Cardiac fibroblast (primary cell): ENCODE measurements at regions not wholly inside any gene's neighbourhood (a gene's known extent, or its start where the extent isn't known, plus 50 kb on each side); places are given as distances from the start of the nearest gene placed in this dataset.

Source experiments
- DNase-seq, 2 donors: peaks; one replicate each; pipeline versions ENCODE4 v3.0.0 to v3.0.0-alpha.2; 2010; ENCODE audit warnings: low read depth in 2 of 2
- H3K4me3 ChIP-seq, 2 donors: replicated peaks in 1 of 2; 1 replicate in 1 of 2; 2 replicates in 1 of 2; pipeline ENCODE4 v1.5.1; 2011; ENCODE audit warnings: low read depth in 2 of 2, low read length in 2 of 2, mild to moderate bottlenecking in 2 of 2, moderate library complexity in 1 of 2
- CTCF ChIP-seq: IDR thresholded peaks from one replicate; pipeline ENCODE4 v1.5.1; 2011; ENCODE audit warnings: low read depth, mild to moderate bottlenecking, low read length, inconsistent platforms

- H3K4me3 ChIP-seq, result no peak overlapping the region
- TF ChIP-seq CTCF, result no peak
- peak in 1 of 2 donors; percentile 25 for DNase-seq
These were observed 240.3 kb upstream of the TCF21 start for GRCh38 chr6:133648581-133648980.

DNA sequence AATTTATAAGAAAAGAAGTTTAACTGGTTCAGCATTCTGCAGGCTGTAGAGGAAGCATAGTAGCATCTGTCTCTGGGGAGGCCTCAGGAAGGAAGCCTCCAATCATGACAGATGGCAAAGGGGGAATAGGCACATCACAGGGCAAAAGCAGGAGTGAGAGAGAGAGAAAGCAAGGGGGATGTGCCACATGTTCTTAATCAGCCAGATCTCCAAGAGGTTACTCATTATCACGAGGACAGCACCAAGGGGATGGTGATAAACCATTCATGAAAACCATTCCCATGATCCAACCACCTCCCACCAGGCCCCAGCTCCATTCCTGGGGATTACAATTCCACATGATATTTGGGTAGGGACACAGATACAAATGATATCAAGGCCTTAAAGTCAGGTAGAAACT, 217.5 kb upstream of the TCF21 start:
- H3K4me3 ChIP-seq, result no peak overlapping the region
- no peak for DNase-seq
- no peak for TF ChIP-seq CTCF

GRCh38 chr6:133673056-133673455, 215.9 kb upstream of the TCF21 start:
- no peak overlapping the region for H3K4me3 ChIP-seq
- no peak for TF ChIP-seq CTCF
- no peak for DNase-seq

DNA sequence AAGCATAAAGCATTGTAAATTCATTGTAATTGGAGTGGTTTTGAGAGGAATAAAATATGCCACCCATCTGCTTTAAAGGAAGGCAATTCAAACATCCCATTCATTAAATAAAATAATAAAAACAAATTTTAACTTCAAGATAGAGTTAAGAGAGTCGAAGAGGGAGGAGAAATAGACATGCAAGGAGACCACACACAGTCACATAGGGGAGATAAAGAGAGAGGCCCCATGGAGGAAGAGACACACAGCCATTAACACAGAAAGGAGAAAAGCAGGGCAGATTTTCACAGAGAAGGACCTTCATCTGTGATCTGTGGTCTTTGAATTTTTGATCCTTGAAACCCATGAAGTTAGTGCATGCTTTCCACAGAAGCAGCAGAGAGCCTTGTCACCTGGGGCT, 214.3 kb upstream of the TCF21 start:
- no peak overlapping the region for H3K4me3 ChIP-seq
- no peak for DNase-seq
- no peak for TF ChIP-seq CTCF

GRCh38 chr6:133680994-133681393, 207.9 kb upstream of the TCF21 start:
- TF ChIP-seq CTCF, result no peak
- H3K4me3 ChIP-seq, result no peak overlapping the region
- DNase-seq, result no peak

GRCh38 chr6:133681891-133682290, 207.0 kb upstream of the TCF21 start:
- no peak for DNase-seq
- no peak overlapping the region for H3K4me3 ChIP-seq
- TF ChIP-seq CTCF, result no peak

DNA sequence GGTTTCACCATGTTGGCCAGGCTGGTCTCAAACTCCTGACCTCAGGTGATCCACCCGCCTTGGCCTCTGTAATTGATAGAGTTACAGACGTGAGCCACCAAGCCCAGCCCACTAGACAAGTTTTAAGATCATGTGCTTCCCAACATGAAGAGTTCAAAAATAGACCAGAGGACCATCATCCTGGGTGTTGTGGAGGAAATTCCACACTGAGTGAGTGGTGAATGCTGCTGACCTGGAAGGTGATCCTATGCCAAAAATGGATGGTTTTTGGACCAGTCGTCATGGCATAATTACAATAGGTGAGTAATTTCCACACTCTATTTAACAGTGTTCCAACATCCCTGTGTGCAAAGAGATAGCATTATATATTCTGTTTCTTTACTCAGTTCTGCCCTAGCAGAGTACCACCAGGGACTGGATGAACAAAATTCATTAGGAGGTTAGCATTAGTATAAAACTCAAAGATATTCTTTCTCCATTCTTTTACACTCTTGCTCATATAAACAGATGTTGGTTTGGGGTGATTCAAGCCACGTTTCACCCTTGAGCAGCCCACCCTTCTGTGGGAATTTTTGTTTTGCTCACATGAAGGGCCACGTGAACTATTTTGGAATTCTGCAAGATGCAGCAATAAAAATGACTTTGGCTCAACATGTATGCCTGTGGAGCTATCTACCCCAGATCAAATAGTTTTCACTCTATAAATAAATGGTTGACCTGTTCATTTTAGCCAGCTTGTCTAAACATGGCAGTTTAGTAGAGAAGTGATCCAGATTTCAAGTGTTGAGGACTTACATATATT, 206.2 kb upstream of the TCF21 start:
- TF ChIP-seq CTCF, result no peak
- no peak overlapping the region for H3K4me3 ChIP-seq
- peak; percentile 16 to 27 for DNase-seq
